ENCODE measurements at regions not wholly inside any gene's neighbourhood (a gene's known extent, or its start where the extent isn't known, plus 50 kb on each side); places are given as distances from the start of the nearest gene placed in this dataset.
"Not testable (repeated sequence)": the region's sequence is repeated elsewhere in the genome, so short reads cannot be mapped to it uniquely, and the experiment has no call there.

GRCh38 chr13:44812818-44813217 lies 176.5 kb downstream of the NUFIP1 start:
- DNase-seq: no peak

GRCh38 chr13:44810061-44810840 lies 179.0 kb downstream of the NUFIP1 start:
- no peak for DNase-seq

GRCh38 chr13:44809190-44809589 lies 180.1 kb downstream of the NUFIP1 start:
- DNase-seq: no peak

GRCh38 chr13:44808185-44808584 lies 181.1 kb downstream of the NUFIP1 start:
- DNase-seq: no peak

- DNase-seq: no peak
Measured at GRCh38 chr13:44807449-44808034, 181.7 kb downstream of the NUFIP1 start.

GRCh38 chr13:44806826-44807225 lies 182.4 kb downstream of the NUFIP1 start:
- peak; percentile 37 for DNase-seq

- DNase-seq: no peak
Measured at GRCh38 chr13:44805585-44805984, 183.7 kb downstream of the NUFIP1 start.

GRCh38 chr13:44803390-44803789 lies 185.9 kb downstream of the NUFIP1 start:
- DNase-seq: no peak

- no peak for DNase-seq
Measured at GRCh38 chr13:44802491-44802890, 186.8 kb downstream of the NUFIP1 start.

GRCh38 chr13:44801990-44802389 lies 187.3 kb downstream of the NUFIP1 start:
- no peak for DNase-seq

GRCh38 chr13:44800626-44801025 lies 188.6 kb downstream of the NUFIP1 start:
- no peak for DNase-seq

GRCh38 chr13:44797685-44798084 lies 191.6 kb downstream of the NUFIP1 start:
- no peak for DNase-seq

- DNase-seq: no peak
Measured at GRCh38 chr13:44796597-44797490, 192.4 kb downstream of the NUFIP1 start.

- DNase-seq: not testable (repeated sequence)
Measured at GRCh38 chr13:44796039-44796438, 193.2 kb downstream of the NUFIP1 start.

- DNase-seq: no peak
Measured at GRCh38 chr13:44795176-44795575, 194.1 kb downstream of the NUFIP1 start.

GRCh38 chr13:44792096-44792495 lies 197.2 kb downstream of the NUFIP1 start:
- DNase-seq: no peak

GRCh38 chr13:44790289-44790688 lies 199.0 kb downstream of the NUFIP1 start:
- no peak for DNase-seq

- no peak for DNase-seq
Measured at GRCh38 chr13:44787617-44788016, 201.7 kb downstream of the NUFIP1 start.

GRCh38 chr13:44786756-44787155 lies 202.5 kb downstream of the NUFIP1 start:
- DNase-seq: no peak

- no peak for DNase-seq
Measured at GRCh38 chr13:44785401-44785800, 203.9 kb downstream of the NUFIP1 start.

- no peak for DNase-seq
Measured at GRCh38 chr13:44784708-44785080, 204.6 kb downstream of the NUFIP1 start.

- DNase-seq: no peak
Measured at GRCh38 chr13:44783994-44784707, 205.1 kb downstream of the NUFIP1 start.

Data from midbrain (tissue), 1 donor.